ENCODE measurements at regions not wholly inside any gene's neighbourhood (a gene's known extent, or its start where the extent isn't known, plus 50 kb on each side); places are given as distances from the start of the nearest gene placed in this dataset.
"Not testable (repeated sequence)": the region's sequence is repeated elsewhere in the genome, so short reads cannot be mapped to it uniquely, and the experiment has no call there.

GRCh38 chr2:72078773-72079172, 68.9 kb downstream of the CYP26B1 start:
- no peak for DNase-seq

GRCh38 chr2:72077702-72078169, 69.9 kb downstream of the CYP26B1 start:
- DNase-seq: no peak

- DNase-seq: not testable (repeated sequence)
Measured at GRCh38 chr2:72073373-72073772, 74.3 kb downstream of the CYP26B1 start.

GRCh38 chr2:72064197-72064596, 83.5 kb downstream of the CYP26B1 start:
- DNase-seq: not testable (repeated sequence)

DNA sequence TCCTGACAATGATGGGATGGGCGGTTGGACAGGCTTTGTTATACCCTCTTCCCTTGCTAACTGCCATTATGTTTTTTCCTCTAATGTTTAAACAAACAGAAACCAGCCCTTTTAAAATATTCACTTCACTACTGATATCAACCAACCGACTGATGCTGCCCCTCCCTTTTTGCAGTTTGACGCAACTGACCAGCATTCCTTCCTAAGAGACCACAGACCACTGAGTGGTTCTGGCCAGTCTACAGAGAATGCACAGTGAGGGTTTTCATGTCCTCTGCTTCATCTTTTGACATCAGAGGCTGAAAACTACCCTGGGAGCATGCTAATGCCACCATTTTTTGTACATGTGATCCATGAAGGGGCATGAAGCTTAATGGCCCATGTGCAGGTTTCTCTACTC, 85.3 kb downstream of the CYP26B1 start:
- no peak for DNase-seq

GRCh38 chr2:72057308-72057707, 90.4 kb downstream of the CYP26B1 start:
- no peak for DNase-seq

DNA sequence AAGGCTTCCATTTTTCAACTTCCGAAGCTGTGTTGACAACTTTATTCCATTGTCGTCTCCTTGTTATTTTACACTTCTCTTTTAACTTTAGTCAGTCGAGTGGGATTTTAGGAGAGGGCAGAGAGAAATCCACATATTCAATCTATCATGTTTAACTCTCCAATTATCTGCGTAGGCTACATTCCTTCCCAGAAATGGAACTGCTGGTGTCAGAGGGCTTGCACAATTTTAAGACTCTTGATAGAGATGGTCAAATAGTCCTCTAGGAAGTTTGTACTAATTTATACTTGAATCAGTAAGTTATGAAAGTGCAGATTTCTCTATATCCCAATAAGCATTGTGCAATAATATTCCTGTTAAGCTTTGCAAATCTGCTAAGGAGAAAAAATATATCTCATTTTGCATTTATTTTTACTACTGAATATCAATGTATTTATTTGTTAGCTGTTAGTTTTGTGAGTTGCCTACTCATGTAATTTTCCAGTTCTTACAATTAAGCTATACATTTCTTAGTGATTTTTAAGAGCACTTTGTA, 95.6 kb downstream of the CYP26B1 start:
- no peak for DNase-seq

DNA sequence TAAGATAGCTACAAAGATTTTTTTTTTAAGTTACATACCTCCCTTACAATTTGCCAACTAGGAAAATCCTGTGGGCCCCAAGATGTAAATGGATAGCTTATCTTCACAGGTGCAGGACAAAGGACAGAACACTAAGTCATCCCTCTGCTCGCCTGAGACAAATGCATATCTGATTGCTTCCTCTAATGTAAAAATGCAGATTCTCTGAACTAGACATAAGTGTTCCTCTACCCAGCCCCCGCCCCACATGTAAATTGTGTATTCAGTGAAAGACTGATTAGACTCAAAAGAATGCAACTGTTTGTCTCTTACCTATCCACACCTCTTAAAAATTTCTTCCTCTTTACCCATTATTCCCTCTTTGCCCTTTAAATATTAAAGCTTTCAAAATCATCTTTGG, 96.5 kb downstream of the CYP26B1 start:
- no peak for DNase-seq

DNA sequence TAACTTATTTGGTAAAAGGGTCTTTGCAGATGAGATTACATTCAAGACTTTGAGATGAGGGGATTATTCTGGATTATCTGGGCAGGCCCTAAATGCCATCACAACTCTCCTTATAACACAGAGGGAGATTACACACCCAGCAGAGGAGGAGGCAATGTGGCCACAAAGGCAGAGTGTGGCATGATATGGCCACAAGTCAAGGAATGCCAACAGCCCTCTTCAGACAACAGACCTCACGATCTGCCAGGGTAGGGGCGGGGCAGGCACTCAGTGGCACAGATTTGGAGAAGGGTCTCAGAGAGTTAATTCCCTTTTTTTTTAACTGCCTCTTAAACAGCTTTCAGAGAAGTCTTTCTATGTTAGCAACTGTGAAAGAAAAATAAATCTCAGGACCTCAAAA, 96.9 kb downstream of the CYP26B1 start:
- no peak for DNase-seq

DNA sequence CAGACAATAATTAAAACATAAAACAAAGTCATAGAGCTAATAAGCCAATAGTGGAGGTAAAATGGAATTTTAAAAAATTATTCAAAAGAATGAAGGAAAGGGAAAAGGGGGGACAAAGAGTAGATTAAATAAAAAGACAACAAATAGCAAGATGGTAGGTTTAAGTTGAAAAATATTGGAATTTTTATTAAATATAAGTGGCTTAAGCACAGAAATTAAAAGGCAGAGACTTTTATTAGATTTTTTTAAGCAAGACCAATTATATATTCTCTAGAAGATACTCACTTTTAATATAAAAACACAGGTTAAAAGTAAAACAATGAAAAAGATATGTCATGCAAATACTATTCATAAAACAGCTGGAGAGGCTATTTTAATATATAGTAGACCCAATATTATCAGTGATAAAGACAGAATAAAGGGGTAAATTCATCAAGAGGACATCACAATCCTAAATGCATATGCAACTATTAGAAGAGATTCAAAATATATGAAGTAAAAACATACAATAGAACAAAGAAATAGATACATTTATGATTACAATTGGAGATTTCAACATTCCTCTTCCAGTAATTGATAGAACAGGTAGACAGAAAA, 98.7 kb downstream of the CYP26B1 start:
- DNase-seq: no peak

DNA sequence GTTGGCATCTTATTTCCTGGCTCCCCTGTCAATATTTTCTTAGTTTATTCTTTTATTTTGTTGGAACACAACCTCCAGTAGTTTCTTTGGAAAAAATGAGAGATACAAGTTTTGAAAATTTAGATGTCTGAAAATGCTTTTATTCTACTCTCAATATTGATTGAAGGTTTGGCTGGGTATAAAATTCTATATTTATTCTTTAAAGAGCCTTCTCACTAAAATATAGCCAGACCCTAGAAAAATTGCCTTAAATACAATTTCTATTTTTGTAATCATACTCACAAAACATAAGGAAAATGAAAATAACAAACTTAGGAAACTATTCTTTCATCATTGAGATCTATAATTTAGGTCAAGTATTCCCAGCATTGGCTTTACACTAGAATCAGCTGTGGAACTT, 103.7 kb downstream of the CYP26B1 start:
- DNase-seq: no peak

DNA sequence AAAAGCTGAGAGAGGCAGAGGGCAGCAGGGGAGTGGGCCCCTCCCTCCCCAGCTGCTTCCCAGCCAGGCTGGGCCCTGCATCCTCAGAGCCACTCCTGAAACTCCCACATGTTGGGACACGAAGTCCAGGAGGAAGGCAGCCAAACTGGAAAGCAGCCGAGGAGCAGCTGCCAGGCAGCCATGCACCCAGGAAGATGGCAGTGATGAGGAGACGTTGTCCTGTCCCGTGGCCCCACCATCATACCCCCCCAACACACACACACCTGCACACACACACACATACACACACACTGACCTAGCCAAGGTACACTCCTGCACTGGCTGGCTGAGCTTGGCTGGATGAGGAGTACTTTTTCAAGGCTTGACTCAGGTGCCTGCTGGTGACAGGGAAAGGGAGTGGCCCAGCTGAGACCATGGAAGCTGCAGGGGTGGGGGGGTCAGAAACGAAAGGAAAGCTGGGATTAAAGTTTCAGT, 106.0 kb downstream of the CYP26B1 start:
- no peak for DNase-seq

GRCh38 chr2:72040629-72041571, 106.8 kb downstream of the CYP26B1 start:
- DNase-seq: no peak

DNA sequence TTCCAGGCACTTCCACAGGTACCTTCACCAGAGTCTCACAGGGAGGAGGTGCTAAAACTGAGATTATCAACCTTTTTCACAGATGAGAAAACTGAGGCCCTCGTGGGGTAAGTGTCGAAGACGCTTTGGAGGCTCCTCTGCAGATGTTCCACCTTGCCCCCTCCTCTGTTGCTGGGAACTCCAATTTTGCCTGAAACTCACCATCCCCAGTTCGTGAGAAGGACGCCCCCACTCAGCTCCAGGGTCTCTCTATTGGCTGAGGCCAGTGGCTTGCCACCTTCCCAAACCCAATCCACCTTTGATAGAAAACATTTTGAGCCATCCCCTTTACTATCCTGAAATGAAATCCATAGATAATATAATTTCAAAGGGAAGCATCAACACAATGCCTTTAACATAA, 109.1 kb downstream of the CYP26B1 start:
- no peak for DNase-seq

- no peak for DNase-seq
Measured at GRCh38 chr2:72037261-72037666, 110.4 kb downstream of the CYP26B1 start.

DNA sequence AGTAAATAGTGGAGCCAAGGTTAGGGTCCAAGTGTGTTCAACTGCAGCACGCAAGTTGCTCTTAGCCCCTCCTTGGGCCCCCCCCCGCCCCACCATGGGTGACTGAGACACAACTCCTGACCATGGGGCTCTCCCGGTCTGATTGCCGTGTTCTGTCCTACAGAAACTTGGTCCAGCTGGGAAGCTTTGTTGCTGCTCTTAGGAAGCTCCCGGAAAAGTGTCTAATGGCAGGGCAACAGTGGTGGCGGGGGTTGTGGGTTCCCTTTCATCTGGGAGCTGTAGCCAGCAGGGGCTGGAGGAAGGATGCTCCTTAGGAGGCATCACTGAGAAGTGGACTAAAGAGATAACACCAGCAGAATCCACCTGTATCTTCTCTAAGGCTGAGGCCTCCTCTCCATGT, 111.1 kb downstream of the CYP26B1 start:
- DNase-seq: no peak

DNA sequence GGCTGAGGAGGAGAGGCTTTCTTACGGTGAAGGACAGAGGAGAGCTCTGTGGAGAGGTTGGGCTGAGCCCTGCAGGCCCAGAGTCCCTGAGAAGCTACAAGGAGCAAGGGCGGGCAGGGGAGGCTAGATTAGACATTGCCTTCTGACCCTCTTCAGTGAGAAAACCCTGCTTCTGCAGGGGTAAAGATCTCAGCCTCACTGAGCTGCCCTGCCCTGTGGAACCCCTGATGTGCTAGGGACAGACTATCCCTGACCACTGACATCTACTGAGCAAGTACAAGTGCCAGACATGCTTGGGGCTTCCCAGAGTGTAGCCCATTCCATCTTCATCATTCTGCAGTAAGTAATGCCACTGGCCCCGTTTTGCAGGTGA, 111.5 kb downstream of the CYP26B1 start:
- DNase-seq: no peak

- DNase-seq: no peak
Measured at GRCh38 chr2:72035518-72036172, 112.0 kb downstream of the CYP26B1 start.

GRCh38 chr2:72034353-72035095, 113.1 kb downstream of the CYP26B1 start:
- no peak for DNase-seq

DNA sequence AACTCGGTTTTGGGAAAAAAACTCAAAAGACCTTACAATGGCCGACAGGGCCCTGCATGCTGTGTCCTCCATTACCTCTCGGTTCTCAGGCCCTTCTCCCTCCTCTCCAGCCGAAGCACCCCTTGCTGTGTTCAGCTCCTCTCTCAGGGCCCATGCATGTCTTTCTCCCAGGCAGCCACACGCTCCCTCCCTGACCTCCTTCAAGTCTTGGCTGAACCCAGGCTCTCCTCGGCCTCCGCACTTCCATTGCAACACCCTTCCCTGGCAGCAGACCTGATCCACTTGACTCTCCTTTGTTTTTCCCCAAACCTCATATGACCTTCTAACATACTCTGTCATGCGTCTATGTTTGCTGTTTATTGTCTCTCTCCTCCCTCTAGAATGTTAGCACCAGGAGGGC, 114.0 kb downstream of the CYP26B1 start:
- DNase-seq: no peak

DNA sequence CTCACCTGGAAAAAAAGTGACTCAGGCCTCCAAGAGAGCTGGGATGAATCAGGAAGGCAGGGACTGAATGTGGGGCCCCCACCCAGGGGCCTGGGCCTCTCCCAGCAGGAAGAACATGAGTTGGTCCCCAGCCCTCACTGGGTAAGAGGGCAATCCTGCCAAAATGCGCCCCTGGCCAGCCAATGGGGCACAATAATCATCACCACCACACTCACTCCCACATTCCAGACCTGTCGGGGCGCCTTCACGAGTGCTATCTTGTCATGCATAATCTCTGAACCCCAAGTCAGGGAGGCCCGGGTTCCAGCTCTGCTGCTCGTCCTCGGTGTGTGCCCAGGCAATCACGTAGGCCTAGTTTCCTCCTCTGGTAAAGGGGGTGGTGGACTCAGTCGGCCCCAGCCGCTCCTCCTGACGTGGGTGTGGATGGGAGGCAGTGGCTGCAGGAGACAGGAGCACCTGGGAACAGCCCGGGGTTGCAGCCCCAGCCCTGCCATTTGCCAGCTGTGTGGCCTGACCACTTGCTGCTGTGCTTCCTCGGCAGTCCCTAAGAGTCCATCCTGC, 115.1 kb downstream of the CYP26B1 start:
- DNase-seq: no peak
